ENCODE measurements at regions not wholly inside any gene's neighbourhood (a gene's known extent, or its start where the extent isn't known, plus 50 kb on each side); places are given as distances from the start of the nearest gene placed in this dataset.

DNA sequence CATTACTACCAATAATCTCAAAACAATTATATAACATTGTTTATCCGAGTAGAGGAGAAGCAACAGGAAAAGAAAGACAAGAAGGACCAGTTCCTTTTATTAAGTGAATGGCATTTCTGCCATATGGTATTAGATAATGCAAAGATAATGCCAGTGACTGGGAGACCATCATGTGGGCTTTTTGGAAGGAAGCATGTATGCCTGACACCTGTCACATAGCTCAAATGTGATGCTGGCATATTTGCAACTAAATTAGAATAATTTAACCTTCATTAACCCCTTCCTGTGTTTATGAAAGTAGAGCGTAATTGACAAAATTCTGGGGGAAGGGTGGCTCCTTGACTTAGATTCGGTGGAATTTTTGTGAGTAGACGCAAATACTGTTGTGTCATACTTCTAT is 733.0 kb downstream of the TUSC7 start:
- TF ChIP-seq, protein P1, sequence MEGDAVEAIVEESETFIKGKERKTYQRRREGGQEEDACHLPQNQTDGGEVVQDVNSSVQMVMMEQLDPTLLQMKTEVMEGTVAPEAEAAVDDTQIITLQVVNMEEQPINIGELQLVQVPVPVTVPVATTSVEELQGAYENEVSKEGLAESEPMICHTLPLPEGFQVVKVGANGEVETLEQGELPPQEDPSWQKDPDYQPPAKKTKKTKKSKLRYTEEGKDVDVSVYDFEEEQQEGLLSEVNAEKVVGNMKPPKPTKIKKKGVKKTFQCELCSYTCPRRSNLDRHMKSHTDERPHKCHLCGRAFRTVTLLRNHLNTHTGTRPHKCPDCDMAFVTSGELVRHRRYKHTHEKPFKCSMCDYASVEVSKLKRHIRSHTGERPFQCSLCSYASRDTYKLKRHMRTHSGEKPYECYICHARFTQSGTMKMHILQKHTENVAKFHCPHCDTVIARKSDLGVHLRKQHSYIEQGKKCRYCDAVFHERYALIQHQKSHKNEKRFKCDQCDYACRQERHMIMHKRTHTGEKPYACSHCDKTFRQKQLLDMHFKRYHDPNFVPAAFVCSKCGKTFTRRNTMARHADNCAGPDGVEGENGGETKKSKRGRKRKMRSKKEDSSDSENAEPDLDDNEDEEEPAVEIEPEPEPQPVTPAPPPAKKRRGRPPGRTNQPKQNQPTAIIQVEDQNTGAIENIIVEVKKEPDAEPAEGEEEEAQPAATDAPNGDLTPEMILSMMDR (IDR thresholded peaks at IDR 0.05; ENCODE audit: low read depth, low read length), result no peak
- TF ChIP-seq POLR2A (IDR thresholded peaks at IDR 0.05; ENCODE audit: extremely low read depth, insufficient read length), result no peak
- TF ChIP-seq, protein P2, sequence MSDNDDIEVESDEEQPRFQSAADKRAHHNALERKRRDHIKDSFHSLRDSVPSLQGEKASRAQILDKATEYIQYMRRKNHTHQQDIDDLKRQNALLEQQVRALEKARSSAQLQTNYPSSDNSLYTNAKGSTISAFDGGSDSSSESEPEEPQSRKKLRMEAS (IDR thresholded peaks at IDR 0.05; ENCODE audit: low read depth, low read length), result no peak
